HEK293 (cell line): ENCODE measurements at regions not wholly inside any gene's neighbourhood (a gene's known extent, or its start where the extent isn't known, plus 50 kb on each side); places are given as distances from the start of the nearest gene placed in this dataset.

Experiments used
- CTCF ChIA-PET: fragments of 350-600 bp; formaldehyde crosslinking; extraction: SDS; loops from one replicate; lab custom pipeline; 2021; ENCODE audit warnings: antibody characterized with exemption; lab: Yijun Ruan, JAX
- POLR2A ChIA-PET: fragments of 300-600 bp; formaldehyde crosslinking; extraction: SDS; loops from one replicate; lab custom pipeline; 2020; ENCODE audit warnings: antibody characterized with exemption, inconsistent platforms; lab: Yijun Ruan, JAX
- H3K27ac ChIP-seq: fragments of 200-500 bp; sonication (Bioruptor generic); 2 replicates; pipeline ENCODE4 v1.5.1; 2014; ENCODE audit warnings: low read depth, low read length, control low read depth, inconsistent platforms; ENCODE audit errors: extremely low read depth
- H3K36me3 ChIP-seq, 2 experiments: fragments of 200-500 bp in 1 of 2; sonication (Bioruptor generic) in 1 of 2; 1 replicate in 1 of 2; 2 replicates in 1 of 2; pipeline ENCODE4 v1.5.1; 2014 to 2017; ENCODE audit warnings: inconsistent platforms in 2 of 2, low read length in 2 of 2; ENCODE audit not compliant: control insufficient read depth in 2 of 2, insufficient read depth in 1 of 2
- H3K4me1 ChIP-seq: fragments of 200-500 bp; sonication (Bioruptor generic); 2 replicates; pipeline ENCODE4 v1.5.1; 2014; ENCODE audit warnings: mild to moderate bottlenecking, low read length, inconsistent platforms; ENCODE audit not compliant: control insufficient read depth, insufficient read depth
- H3K4me3 ChIP-seq: 2 replicates; pipeline ENCODE4 v1.5.1; 2011; ENCODE audit warnings: low read depth, mild to moderate bottlenecking, control low read depth, low read length, moderate library complexity
- H3K9me3 ChIP-seq: fragments of 200-500 bp; sonication (Bioruptor generic); 2 replicates; pipeline ENCODE4 v1.5.1; 2014; ENCODE audit warnings: low read depth, low read length, inconsistent platforms; ENCODE audit not compliant: control insufficient read depth, insufficient read depth
- EGR2 ChIP-seq: fragments of 450-650 bp; formaldehyde crosslinking; IDR thresholded peaks from 2 replicates; pipeline ENCODE4 v1.5.1; 2016; ENCODE audit warnings: low read depth, missing biosample characterization, missing genetic modification characterization
- PBX3 ChIP-seq: sonication (generic); formaldehyde crosslinking; IDR thresholded peaks from 2 replicates; pipeline ENCODE4 v1.8.1; 2022; ENCODE audit warnings: mild to moderate bottlenecking, moderate library complexity, missing genetic modification reagents
- ZFP37 ChIP-seq: fragments of 450-650 bp; formaldehyde crosslinking; IDR thresholded peaks from 2 replicates; pipeline ENCODE4 v1.5.1; 2016; ENCODE audit warnings: missing biosample characterization, missing genetic modification characterization
- ZFP69B ChIP-seq: fragments of 450-650 bp; formaldehyde crosslinking; IDR thresholded peaks from 2 replicates; pipeline ENCODE4 v1.5.1; 2016; ENCODE audit warnings: missing biosample characterization, missing genetic modification characterization
- ZNF10 ChIP-seq: fragments of 450-650 bp; formaldehyde crosslinking; IDR thresholded peaks from 2 replicates; pipeline ENCODE4 v1.5.1; 2017; ENCODE audit warnings: missing biosample characterization, missing genetic modification characterization
- ZNF19 ChIP-seq: fragments of 450-650 bp; formaldehyde crosslinking; IDR thresholded peaks from 2 replicates; pipeline ENCODE4; 2016; ENCODE audit warnings: missing biosample characterization, missing genetic modification characterization, low read depth
- ZNF26 ChIP-seq: fragments of 450-650 bp; formaldehyde crosslinking; IDR thresholded peaks from 2 replicates; pipeline ENCODE4 v1.5.1; 2016; ENCODE audit warnings: missing biosample characterization, missing genetic modification characterization
- ZNF280D ChIP-seq: fragments of 450-650 bp; formaldehyde crosslinking; IDR thresholded peaks from 2 replicates; pipeline ENCODE4 v1.5.1; 2016; ENCODE audit warnings: missing biosample characterization, missing genetic modification characterization
- ZNF670 ChIP-seq: fragments of 450-650 bp; formaldehyde crosslinking; IDR thresholded peaks from 2 replicates; pipeline ENCODE4 v1.5.1; 2016; ENCODE audit warnings: missing biosample characterization, missing genetic modification characterization, low read depth
- ZNF777 ChIP-seq: fragments of 450-650 bp; formaldehyde crosslinking; IDR thresholded peaks from 2 replicates; pipeline ENCODE4 v1.5.1; 2017; ENCODE audit warnings: missing biosample characterization, missing genetic modification characterization, borderline replicate concordance
- ZSCAN5A ChIP-seq: fragments of 450-650 bp; formaldehyde crosslinking; IDR thresholded peaks from 2 replicates; pipeline ENCODE4 v1.5.1; 2016; ENCODE audit warnings: missing biosample characterization, missing genetic modification characterization

- H3K9me3 ChIP-seq, result no peaks in the 10 kb centered on the region
- CTCF ChIA-PET, result interaction anchor here (0.7 to 2.1 kb wide), 2 partner anchors 13 to 480 kb away, joined by 3 to 11 read pairs; no protein-coding TSS in a partner anchor
- no peak overlapping the region for H3K4me3 ChIP-seq
- TF ChIP-seq ZNF670 (tag by site-specific recombination) (no peak), ZNF280D (tag by site-specific recombination) (no peak), ZNF19 (tag by site-specific recombination) (no peak), ZNF777 (no peak), ZFP37 (no peak), ZNF26 (tag by site-specific recombination) (no peak)
- no peak overlapping the region for H3K27ac ChIP-seq
- H3K36me3 ChIP-seq, result no peaks in the 10 kb centered on the region
- peaks cover 2% of the 10 kb centered on the region; the same call in 1 of the 2 replicates for H3K4me1 ChIP-seq
- POLR2A ChIA-PET, result no interaction called here
These were observed 347.1 kb upstream of the LRRC7 start for GRCh38 chr1:69220672-69221071.

GRCh38 chr1:69221524-69221923, 346.2 kb upstream of the LRRC7 start:
- POLR2A ChIA-PET, result interaction anchor here (0.6 kb wide), 1 partner anchor 990 kb away, joined by 3 read pairs; no protein-coding TSS in a partner anchor
- Histone ChIP-seq H3K4me1 (peaks cover 2% of the 10 kb centered on the region; the same call in 1 of the 2 replicates), H3K27ac (no peak overlapping the region), H3K9me3 (no peaks in the 10 kb centered on the region), H3K36me3 (no peaks in the 10 kb centered on the region), H3K4me3 (no peak overlapping the region)
- CTCF ChIA-PET, result interaction anchor here (0.7 to 2.1 kb wide), 4 partner anchors 12 to 516 kb away, joined by 3 to 11 read pairs (median 5); no protein-coding TSS in a partner anchor
- TF ChIP-seq EGR2 (tag by site-specific recombination), result no peak
- TF ChIP-seq ZSCAN5A (tag by site-specific recombination), result no peak

GRCh38 chr1:69223156-69223555, 344.6 kb upstream of the LRRC7 start:
- CTCF ChIA-PET, result interaction anchor here (0.6 kb wide), 1 partner anchor 352 kb away, joined by 4 read pairs; no protein-coding TSS in a partner anchor
- H3K9me3 ChIP-seq, result no peaks in the 10 kb centered on the region
- POLR2A ChIA-PET, result no interaction called here

More at GRCh38 chr1:69223156-69223555, 344.6 kb upstream of the LRRC7 start:
- H3K27ac ChIP-seq, result no peak overlapping the region
- no peaks in the 10 kb centered on the region for H3K36me3 ChIP-seq
- H3K4me3 ChIP-seq, result no peak overlapping the region
- peaks cover 2% of the 10 kb centered on the region; the same call in 1 of the 2 replicates for H3K4me1 ChIP-seq
- TF ChIP-seq ZFP69B (tag by site-specific recombination), result no peak
- TF ChIP-seq ZNF10 (tag by site-specific recombination), result no peak
- no peak for TF ChIP-seq PBX3 (CRISPR knock-in tag)
- TF ChIP-seq, all 188 proteins: peak for 0
